ACC112 (cell line): ENCODE measurements at regions not wholly inside any gene's neighbourhood (a gene's known extent, or its start where the extent isn't known, plus 50 kb on each side); places are given as distances from the start of the nearest gene placed in this dataset.
"Not testable (repeated sequence)": the region's sequence is repeated elsewhere in the genome, so short reads cannot be mapped to it uniquely, and the experiment has no call there.

Experiments used
- H2AFZ ChIP-seq: fragments of 200-600 bp; sonication (generic); one replicate; pipeline ENCODE4 v1.6.0; 2017; ENCODE audit warnings: antibody characterized with exemption, low read length; ENCODE audit not compliant: unreplicated experiment
- H3K27ac ChIP-seq: fragments of 200-600 bp; sonication (generic); 2 replicates; pipeline ENCODE4 v1.5.1; 2014; ENCODE audit warnings: low read depth, mild to moderate bottlenecking, antibody characterized with exemption, low read length, moderate library complexity
- H3K27me3 ChIP-seq: fragments of 200-600 bp; sonication (generic); 2 replicates; pipeline ENCODE4 v1.6.1; 2014; ENCODE audit warnings: mild to moderate bottlenecking, antibody characterized with exemption, low read length, moderate library complexity, mixed read lengths; ENCODE audit not compliant: insufficient read depth
- H3K36me3 ChIP-seq: fragments of 200-600 bp; sonication (generic); 2 replicates; pipeline ENCODE4 v1.6.1; 2016; ENCODE audit warnings: mild to moderate bottlenecking, antibody characterized with exemption, low read length, moderate library complexity, mixed read lengths; ENCODE audit not compliant: insufficient read depth
- H3K4me1 ChIP-seq: fragments of 200-600 bp; sonication (generic); one replicate; pipeline ENCODE4 v1.6.1; 2016; ENCODE audit warnings: low read length, mixed read lengths; ENCODE audit not compliant: insufficient read depth, unreplicated experiment, control insufficient read depth
- H3K4me3 ChIP-seq: fragments of 200-600 bp; sonication (generic); 2 replicates; pipeline ENCODE4 v1.5.1; 2014; ENCODE audit warnings: mild to moderate bottlenecking, low read depth, low read length
- H3K79me2 ChIP-seq: fragments of 200-600 bp; sonication (generic); one replicate; pipeline ENCODE4 v1.6.0; 2016; ENCODE audit warnings: low read length; ENCODE audit not compliant: control insufficient read depth, unreplicated experiment, insufficient read depth

DNA sequence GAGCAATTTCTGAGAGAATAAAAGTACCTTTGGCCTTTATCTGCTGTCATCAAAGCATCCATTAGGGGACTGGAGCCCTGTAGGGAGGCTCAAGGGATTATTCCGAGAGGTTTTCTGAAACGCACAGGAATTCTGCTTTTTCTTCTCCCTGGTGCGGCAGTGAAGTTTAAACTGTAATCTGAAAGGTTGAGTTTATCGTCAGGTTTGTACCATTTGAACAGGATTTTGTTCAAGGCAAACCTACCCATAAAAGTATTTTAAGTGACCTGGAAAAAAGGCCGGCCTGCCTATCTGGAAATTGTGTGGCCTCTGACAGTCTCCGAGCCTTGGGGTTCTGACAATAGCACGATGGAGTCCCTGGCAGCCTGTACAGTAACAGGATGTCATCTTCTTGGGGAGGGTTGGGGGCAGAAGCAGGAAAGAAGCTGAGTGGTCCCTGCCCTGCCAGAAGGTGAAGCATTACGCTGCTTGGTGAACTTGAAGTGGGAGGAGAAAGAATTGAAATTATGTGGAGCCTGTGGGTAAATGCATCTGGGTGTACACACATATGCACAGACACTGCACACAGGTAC is 272.0 kb downstream of the CYRIA start:
- Histone ChIP-seq H3K27me3 (no peaks in the 10 kb centered on the region), H3K36me3 (no peaks in the 10 kb centered on the region), H3K4me3 (no peak overlapping the region), H3K4me1 (no peaks in the 10 kb centered on the region), H3K79me2 (no peaks in the 10 kb centered on the region), H2AFZ (no peak overlapping the region), H3K27ac (no peak overlapping the region)

DNA sequence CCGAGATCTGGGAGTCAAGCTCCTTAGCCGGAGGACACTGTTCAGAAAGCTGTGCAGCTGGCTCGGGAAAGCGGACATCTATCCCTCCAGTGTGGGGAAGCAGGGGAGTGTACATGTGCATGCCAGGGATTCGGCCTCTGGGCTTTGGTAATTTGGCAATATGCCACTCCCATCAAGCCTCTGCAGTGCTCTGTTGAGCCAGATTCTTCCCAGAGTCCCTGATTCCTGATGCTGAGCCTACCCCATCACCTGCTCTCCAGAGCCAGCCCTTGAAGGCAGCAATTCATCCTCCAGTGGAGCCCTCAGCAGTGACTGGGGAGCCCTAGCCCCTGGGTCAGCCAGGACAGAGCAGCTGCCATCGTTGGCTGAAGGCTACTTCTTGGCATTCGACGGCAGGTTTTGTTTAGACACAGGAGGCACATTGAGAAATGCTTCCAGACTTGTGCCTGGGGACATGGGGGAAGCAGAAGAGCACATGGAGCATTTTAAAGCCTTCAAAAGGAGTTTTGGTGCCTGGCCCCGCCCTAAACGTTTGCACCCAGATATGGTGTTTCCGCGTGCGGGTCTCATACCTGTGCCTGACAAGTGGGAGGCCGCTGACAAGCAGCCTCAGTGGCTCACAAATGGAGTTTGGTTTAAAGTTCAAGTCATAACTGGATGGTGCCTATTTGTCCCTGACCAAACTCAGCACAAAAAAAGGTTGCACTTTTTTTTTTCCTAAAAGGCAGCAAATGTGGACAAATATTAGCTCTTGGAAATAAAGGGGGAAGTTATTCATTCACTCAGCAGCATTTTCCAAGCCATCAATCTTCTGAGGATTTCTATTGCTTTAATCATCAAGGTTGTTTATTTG is 272.8 kb downstream of the CYRIA start:
- Histone ChIP-seq H3K27ac (no peak overlapping the region), H3K4me1 (no peaks in the 10 kb centered on the region), H3K27me3 (no peaks in the 10 kb centered on the region), H2AFZ (no peak overlapping the region), H3K4me3 (no peak overlapping the region), H3K36me3 (no peaks in the 10 kb centered on the region), H3K79me2 (no peaks in the 10 kb centered on the region)

DNA sequence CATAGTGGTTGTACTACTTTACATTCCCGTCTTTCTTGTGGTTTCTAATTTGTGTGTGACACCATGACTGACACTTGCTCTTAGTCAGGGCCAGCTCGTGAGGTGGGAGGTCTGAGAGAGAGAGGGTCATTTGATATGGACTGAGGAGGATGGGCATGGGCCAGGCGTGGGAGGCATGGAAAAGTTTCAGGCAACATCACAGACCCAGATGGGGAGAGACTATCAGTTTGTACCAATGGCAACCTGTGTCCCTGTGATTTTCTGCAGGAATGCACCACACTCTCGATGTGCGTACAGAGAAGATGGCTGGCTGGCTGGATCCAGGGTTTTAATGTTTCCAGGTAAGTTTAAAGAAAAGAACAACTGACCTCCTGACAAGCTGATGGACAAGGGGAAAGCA is 273.6 kb downstream of the CYRIA start:
- H3K4me1 ChIP-seq = no peaks in the 10 kb centered on the region
- no peaks in the 10 kb centered on the region for H3K79me2 ChIP-seq
- H3K36me3 ChIP-seq = no peaks in the 10 kb centered on the region
- no peak overlapping the region for H3K27ac ChIP-seq
- H3K4me3 ChIP-seq = no peak overlapping the region
- no peak overlapping the region for H2AFZ ChIP-seq
- no peaks in the 10 kb centered on the region for H3K27me3 ChIP-seq

DNA sequence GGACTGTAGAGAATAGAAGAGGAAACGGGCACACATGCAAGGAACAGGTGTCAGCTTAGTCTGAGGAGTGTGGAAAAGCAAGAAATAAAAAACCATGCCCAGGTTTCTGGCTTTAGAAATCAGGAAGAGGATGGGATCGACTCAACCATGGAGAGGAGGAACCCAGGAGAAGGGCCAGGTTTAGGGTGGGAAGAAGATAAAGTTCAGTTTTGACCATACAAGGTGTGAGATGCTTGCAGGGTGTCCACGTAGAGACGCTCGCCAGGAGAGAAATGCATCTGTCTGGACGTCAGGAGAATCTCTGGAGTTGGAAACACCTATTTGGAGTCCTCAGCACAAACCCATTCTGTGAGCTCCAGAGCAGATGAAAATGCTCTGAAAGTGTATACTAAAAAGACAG is 275.1 kb downstream of the CYRIA start:
- no peaks in the 10 kb centered on the region for H3K27me3 ChIP-seq
- no peak overlapping the region for H2AFZ ChIP-seq
- no peak overlapping the region for H3K4me3 ChIP-seq
- H3K27ac ChIP-seq = no peak overlapping the region
- no peaks in the 10 kb centered on the region for H3K79me2 ChIP-seq
- H3K4me1 ChIP-seq = no peaks in the 10 kb centered on the region
- H3K36me3 ChIP-seq = no peaks in the 10 kb centered on the region

DNA sequence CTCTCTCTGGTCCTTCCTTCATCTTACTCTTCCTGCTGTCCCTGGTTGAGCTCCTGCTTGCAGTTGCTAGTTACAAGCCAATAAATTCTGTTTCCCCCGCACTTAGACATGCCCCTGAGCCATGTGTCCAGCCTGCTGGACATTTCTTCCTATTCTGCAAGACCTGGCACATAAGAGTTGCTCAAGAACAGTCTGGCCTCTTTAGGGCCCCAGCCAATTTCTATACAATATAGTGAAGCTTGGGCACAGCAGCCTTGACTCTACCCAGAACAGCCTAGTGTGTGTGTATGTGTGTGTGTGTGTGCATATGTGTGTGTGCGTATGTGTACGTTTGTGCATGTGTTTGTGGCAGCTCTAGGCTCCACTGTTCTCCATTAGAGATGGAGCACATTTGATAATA is 276.0 kb downstream of the CYRIA start:
- Histone ChIP-seq H3K36me3 (no peaks in the 10 kb centered on the region), H3K79me2 (no peaks in the 10 kb centered on the region), H3K27ac (no peak overlapping the region), H2AFZ (no peak overlapping the region), H3K4me1 (no peaks in the 10 kb centered on the region), H3K4me3 (no peak overlapping the region), H3K27me3 (no peaks in the 10 kb centered on the region)

DNA sequence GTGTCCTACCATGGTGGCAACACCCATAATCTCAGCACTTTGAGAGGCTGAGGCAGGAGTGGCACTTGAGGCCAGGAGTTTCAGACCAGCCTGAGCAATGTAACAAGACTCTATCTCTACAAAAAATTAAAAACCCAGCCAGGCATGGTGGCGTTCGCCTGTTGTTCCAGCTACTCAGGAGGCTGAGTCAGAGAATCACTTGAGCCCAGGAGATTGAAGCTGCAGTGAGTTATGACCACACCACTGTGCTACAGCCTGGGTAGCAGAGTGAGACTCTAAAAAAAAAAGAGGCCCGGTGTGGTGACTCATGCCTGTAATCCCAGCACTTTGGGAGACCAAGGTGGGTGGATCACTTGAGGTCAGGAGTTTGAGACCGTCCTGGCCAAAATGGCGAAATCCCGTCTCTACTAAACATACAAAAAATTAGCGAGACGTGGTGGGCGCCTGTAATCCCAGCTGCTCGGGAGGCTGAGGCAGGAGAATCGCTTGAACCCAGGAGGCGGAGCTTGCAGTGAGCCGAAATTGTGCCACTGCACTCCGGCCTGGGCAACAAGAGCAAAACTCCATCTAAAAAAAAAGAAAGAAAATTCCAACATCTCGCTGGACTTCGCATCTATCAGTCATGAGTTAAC is 277.3 kb downstream of the CYRIA start:
- H3K4me1 ChIP-seq, H3K4me3 ChIP-seq, H3K36me3 ChIP-seq, H3K27ac ChIP-seq, H3K27me3 ChIP-seq, H2AFZ ChIP-seq, H3K79me2 ChIP-seq: not testable (repeated sequence)

DNA sequence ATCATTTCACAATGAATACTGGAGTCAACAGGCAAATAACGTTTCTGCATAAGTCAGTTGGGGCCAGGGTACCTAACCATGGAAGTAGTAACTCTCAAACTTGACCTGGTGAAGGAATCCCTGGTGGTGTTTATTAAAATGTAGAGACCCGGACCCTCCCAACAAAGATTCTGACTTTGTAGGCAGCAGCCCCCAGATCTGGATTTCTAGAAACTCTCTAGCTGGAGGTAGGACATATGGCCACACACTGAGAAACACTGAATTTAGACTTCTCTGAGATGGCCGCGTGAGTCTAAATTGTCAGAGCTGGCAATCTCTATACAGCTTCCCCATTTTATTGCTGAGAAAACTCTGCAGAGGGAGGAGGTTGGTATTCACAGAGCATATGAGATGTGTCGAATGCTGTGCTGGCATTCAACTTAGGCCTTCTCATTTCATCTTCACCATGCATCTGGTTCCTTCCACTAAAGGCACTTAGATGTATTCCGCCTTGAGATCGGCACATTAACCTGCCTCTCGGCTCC is 278.1 kb downstream of the CYRIA start:
- H3K27me3 ChIP-seq = no peaks in the 10 kb centered on the region
- H3K79me2 ChIP-seq = no peaks in the 10 kb centered on the region
- H3K4me3 ChIP-seq = no peak overlapping the region
- H3K27ac ChIP-seq = no peak overlapping the region
- no peaks in the 10 kb centered on the region for H3K4me1 ChIP-seq
- no peak overlapping the region for H2AFZ ChIP-seq
- H3K36me3 ChIP-seq = no peaks in the 10 kb centered on the region

DNA sequence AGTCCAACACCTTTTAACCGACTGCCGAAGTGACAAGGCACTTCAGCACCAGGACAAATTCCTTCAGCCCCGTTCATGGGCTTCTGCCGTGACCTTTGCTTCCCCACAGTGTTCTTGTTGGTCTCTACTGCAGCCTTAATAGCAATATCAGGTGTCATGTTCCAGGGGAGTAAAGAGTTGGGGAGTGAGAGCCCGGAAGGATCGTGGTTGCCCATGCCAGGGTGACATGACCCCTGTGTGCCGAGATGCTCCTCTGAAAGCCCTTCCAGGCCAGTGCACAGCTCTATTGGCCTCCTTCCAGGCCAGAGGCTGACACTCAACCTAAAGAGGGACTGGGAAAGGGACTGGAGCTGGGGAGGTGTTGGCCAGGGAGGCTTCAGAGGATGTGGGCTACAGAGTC is 279.2 kb downstream of the CYRIA start:
- Histone ChIP-seq H3K79me2 (no peaks in the 10 kb centered on the region), H3K4me3 (no peak overlapping the region)

DNA sequence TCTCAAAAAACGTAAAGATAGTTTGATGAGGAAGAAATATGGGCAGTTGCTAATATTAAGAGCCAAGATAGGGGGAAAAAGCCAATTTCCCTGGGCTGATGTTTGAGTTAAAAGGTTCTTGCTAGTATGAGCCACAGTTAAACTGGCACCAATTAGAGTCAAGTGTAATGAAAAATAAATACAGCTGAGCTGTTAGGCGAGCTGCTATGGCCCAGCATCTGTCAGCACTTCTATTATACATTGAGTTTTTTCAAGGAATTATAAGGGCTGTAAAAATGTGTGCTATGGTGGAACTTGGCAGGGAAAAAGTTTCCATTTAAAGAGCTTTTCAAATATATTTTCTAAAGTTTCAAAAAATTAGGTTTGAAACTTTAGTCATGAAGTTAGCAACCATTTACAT is 279.6 kb downstream of the CYRIA start:
- Histone ChIP-seq H3K27ac (no peak overlapping the region), H3K27me3 (no peaks in the 10 kb centered on the region), H3K4me1 (no peaks in the 10 kb centered on the region), H3K4me3 (no peak overlapping the region), H3K79me2 (no peaks in the 10 kb centered on the region), H2AFZ (no peak overlapping the region), H3K36me3 (no peaks in the 10 kb centered on the region)

More for the DNA sequence above, 279.2 kb downstream of the CYRIA start:
- no peak overlapping the region for H3K27ac ChIP-seq
- H3K4me1 ChIP-seq = no peaks in the 10 kb centered on the region
- H3K27me3 ChIP-seq = no peaks in the 10 kb centered on the region
- H3K36me3 ChIP-seq = no peaks in the 10 kb centered on the region
- H2AFZ ChIP-seq = no peak overlapping the region

DNA sequence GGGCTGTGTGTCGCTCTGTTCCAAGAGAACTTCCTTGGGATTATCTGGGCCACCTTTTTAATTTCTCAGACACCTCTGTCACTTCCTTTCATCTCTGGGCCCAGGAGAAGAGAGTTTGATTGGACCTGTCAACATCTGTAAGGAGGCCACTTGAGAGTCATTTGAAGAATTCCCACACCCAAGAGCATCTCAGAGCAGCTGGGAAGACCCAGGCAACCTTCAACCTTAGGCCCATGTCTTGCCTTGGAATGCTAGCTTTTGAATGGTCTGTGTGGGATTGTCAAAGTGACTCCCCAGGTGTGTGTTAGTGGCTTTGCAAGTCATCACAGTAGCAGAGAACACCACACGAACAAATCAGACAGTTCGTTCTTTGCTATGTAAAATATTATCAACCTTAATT is 280.3 kb downstream of the CYRIA start:
- Histone ChIP-seq H3K4me1 (no peaks in the 10 kb centered on the region), H3K4me3 (no peak overlapping the region), H3K79me2 (no peaks in the 10 kb centered on the region), H3K27me3 (no peaks in the 10 kb centered on the region), H3K27ac (no peak overlapping the region), H2AFZ (no peak overlapping the region), H3K36me3 (no peaks in the 10 kb centered on the region)

DNA sequence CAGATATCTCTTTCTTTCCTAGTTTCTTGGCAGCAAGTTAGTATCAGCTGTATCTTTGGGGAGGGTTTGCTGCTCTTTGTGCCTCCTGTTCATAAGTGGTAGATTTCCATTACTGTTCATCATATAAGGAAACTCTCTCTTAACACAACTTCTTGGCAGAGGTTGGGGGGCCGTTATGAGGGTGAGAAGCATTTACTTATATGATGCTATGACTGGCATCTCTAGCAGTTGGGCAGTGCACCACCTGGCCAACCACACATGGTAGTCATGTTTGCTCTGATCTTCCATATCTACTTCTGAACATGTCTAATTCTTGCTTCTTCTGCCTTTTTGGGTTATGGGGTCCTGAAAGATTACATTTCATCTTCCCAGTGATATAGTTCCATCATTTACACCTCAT is 282.2 kb downstream of the CYRIA start:
- H3K36me3 ChIP-seq = no peaks in the 10 kb centered on the region
- no peaks in the 10 kb centered on the region for H3K79me2 ChIP-seq
- H2AFZ ChIP-seq = no peak overlapping the region
- no peaks in the 10 kb centered on the region for H3K27me3 ChIP-seq
- H3K4me3 ChIP-seq = no peak overlapping the region
- no peak overlapping the region for H3K27ac ChIP-seq
- no peaks in the 10 kb centered on the region for H3K4me1 ChIP-seq
